Activated T-helper 1 cell treated with anti-CD3 and anti-CD28 coated beads, Interleukin-12 subunit alpha, Interleukin-12 subunit beta, Interleukin-2, Interleukin-4 antibody, amounts not matched to agents 30 ng/mL and 10 ng/mL and 1 ng/mL, durations not matched to agents 14 hours and 24 hours and 36 hours (primary cell): ENCODE measurements at regions not wholly inside any gene's neighbourhood (a gene's known extent, or its start where the extent isn't known, plus 50 kb on each side); places are given as distances from the start of the nearest gene placed in this dataset.

Source experiments
- DNase-seq: peaks from one replicate; pipeline ENCODE4 v3.0.0; 2021; ENCODE audit warnings: low spot score
- H3K27ac Mint-ChIP-seq: one replicate; pipeline ENCODE4 v1.8.0; 2021; ENCODE audit warnings: mild to moderate bottlenecking, mixed read lengths
- H3K27me3 Mint-ChIP-seq: one replicate; pipeline ENCODE4 v1.8.0; 2022; ENCODE audit warnings: mild to moderate bottlenecking, moderate library complexity, mixed read lengths; ENCODE audit not compliant: insufficient read depth
- H3K36me3 Mint-ChIP-seq: one replicate; pipeline ENCODE4 v1.8.0; 2021; ENCODE audit warnings: low read depth, mixed read lengths
- H3K4me1 Mint-ChIP-seq: one replicate; pipeline ENCODE4 v1.8.0; 2021; ENCODE audit warnings: low read depth, mixed read lengths
- H3K4me3 Mint-ChIP-seq: one replicate; pipeline ENCODE4 v1.8.0; 2021; ENCODE audit warnings: mild to moderate bottlenecking, moderate library complexity, mixed read lengths
- H3K9me3 Mint-ChIP-seq: one replicate; pipeline ENCODE4 v1.8.0; 2021; ENCODE audit warnings: mixed read lengths
- intact Hi-C: fragments of 100-400 bp; cut with micrococcal nuclease; formaldehyde crosslinking; loops from one replicate; pipeline ENCODE4 v1.15.1; 2024

DNA sequence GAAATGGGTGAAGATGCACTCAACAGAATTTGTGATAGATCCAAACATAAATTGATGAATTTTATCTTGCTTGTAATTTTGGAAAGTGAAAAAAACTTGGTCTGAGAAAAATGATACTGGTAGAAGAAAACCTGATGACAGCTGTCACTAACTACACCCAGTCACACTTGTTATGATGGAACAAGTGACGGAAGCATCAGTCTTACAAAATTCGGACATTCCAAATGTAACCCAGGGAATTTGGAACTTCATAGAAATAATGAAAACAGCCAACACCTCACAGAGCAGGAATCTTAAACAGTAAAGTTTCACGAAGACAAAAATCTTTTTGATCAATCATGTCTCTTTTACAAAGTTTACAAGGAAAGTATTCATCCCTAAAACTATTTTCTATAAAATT is 123.9 kb downstream of the RIN2 start:
- Mint-ChIP-seq H3K27ac (no peak overlapping the region), H3K9me3 (no peaks in the 10 kb centered on the region), H3K4me3 (no peak overlapping the region), H3K27me3 (peaks cover 5% of the 10 kb centered on the region), H3K36me3 (no peaks in the 10 kb centered on the region), H3K4me1 (no peaks in the 10 kb centered on the region)
- DNase-seq, result no peak
- intact Hi-C loops, result no loop called here

DNA sequence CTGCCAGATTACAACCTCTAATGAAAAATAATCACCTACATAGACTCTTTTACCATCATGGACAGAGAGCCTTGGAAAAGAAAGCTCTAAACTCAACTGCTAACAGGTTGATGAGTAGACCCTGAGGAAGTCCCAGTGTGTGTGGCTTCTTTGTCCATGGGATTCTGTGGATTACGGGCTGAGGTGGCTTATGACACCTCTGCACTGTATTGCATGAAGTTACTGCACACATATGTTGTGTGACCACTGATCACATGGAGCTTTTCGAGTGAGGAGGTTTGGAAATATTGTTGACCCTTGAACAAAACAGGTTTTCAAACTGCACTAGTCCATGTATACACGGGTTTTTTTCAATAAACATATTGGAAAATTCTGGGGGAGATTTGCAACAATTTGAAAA is 124.4 kb downstream of the RIN2 start:
- H3K9me3 Mint-ChIP-seq, result no peaks in the 10 kb centered on the region
- H3K36me3 Mint-ChIP-seq, result no peaks in the 10 kb centered on the region
- DNase-seq, result no peak
- H3K27me3 Mint-ChIP-seq, result peaks cover 5% of the 10 kb centered on the region
- no peaks in the 10 kb centered on the region for H3K4me1 Mint-ChIP-seq
- no peak overlapping the region for H3K4me3 Mint-ChIP-seq
- no peak overlapping the region for H3K27ac Mint-ChIP-seq
- intact Hi-C loops, result no loop called here

- Mint-ChIP-seq H3K27me3 (peaks cover 5% of the 10 kb centered on the region), H3K27ac (no peak overlapping the region), H3K4me3 (no peak overlapping the region), H3K4me1 (no peaks in the 10 kb centered on the region), H3K9me3 (no peaks in the 10 kb centered on the region), H3K36me3 (no peaks in the 10 kb centered on the region)
- intact Hi-C loops, result no loop called here
- DNase-seq, result no peak
Measured at GRCh38 chr20:19883501-19883900, 125.4 kb downstream of the RIN2 start.

DNA sequence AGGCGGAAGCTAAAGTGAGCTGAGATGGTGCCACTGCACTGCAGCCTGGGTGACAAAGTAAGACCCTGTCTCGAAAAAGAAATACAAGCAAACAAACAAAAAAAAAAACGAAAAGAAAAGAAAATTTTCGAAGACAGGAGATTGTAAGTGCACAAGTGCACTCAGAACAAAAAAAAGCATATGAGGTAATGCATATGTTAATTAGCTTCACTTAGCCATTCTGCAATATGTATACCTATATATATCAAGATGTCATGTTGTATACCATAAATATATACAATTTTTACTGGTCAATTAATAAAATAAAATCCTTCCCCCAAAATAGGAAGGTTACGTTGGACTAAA is 127.5 kb downstream of the RIN2 start:
- peaks cover 6% of the 10 kb centered on the region for H3K27me3 Mint-ChIP-seq
- no peaks in the 10 kb centered on the region for H3K4me1 Mint-ChIP-seq
- H3K27ac Mint-ChIP-seq, result no peak overlapping the region
- H3K9me3 Mint-ChIP-seq, result no peaks in the 10 kb centered on the region
- DNase-seq, result no peak
- H3K36me3 Mint-ChIP-seq, result no peaks in the 10 kb centered on the region
- H3K4me3 Mint-ChIP-seq, result no peak overlapping the region
- intact Hi-C loops, result no loop called here

DNA sequence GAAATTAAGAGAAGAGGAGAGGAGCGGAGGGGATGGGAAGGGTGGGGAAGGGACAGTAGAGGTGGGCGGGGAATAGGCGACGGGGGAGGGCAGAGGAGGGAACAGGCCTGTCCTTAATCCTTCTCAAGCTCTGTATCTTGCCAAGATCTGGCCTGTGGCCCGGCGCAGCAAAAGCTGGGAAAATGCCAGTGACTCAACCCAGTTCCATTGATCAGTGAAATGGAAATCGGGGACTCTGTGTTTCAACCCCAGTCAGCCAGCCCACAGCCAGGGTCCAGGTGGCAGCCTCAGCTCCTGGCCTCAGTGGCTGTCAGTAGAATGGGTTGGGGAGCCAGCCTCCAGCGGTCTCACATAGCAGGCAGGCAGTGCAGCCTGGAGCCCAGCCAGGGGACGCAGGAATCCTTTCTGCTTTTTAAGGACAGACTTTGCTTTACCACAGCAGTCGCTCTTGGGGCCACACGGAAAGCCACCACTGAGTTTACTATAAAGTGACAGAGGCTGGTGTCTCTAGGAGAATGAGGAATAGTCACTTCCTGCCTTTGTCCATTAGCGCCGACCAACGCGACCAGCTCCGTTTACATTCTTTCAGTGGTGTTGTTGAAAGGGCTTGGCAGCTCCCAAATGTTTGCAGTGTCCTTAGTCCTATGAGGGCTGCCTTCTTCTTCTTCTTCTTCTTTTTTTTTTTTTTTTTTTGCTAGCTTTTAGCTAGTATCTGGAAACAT is 128.0 kb downstream of the RIN2 start:
- Mint-ChIP-seq H3K27me3 (peaks cover 6% of the 10 kb centered on the region), H3K9me3 (no peaks in the 10 kb centered on the region), H3K36me3 (no peaks in the 10 kb centered on the region), H3K4me1 (no peaks in the 10 kb centered on the region), H3K4me3 (no peak overlapping the region), H3K27ac (no peak overlapping the region)
- intact Hi-C loops, result no loop called here
- DNase-seq, result no peak

DNA sequence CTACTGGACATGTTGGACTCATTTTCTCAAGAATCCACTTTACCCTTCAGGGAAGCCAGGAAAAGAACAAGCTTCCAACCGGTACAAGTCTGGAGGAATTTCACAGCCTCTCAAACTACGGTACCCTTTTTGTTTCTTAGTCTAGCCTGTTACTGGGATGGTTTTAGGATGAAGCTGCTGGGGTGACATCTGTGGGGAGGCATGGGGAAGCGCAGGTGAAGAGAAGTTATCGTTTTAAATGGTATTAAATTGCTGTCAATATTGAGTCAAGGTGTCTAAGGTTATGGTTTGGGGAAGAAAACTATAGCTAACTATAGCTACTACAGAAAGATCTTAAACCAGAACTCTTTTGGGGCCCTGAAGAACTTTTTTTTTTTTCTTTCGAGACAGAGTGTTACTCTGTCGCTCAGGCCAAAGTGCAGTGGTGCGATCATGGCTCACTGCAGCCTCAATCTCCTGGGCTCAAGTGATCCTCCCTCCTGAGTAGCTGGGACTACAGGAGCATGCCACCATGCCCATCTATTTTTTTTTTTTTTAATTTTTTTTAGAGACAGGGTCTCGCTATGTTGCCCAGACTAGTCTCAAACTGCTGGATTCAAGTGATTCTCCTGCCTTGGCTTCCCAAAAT is 128.7 kb downstream of the RIN2 start:
- H3K36me3 Mint-ChIP-seq, result no peaks in the 10 kb centered on the region
- no peak overlapping the region for H3K4me3 Mint-ChIP-seq
- H3K9me3 Mint-ChIP-seq, result no peaks in the 10 kb centered on the region
- no peak for DNase-seq
- H3K4me1 Mint-ChIP-seq, result no peaks in the 10 kb centered on the region
- intact Hi-C loops, result no loop called here
- H3K27ac Mint-ChIP-seq, result no peak overlapping the region
- peaks cover 6% of the 10 kb centered on the region for H3K27me3 Mint-ChIP-seq

DNA sequence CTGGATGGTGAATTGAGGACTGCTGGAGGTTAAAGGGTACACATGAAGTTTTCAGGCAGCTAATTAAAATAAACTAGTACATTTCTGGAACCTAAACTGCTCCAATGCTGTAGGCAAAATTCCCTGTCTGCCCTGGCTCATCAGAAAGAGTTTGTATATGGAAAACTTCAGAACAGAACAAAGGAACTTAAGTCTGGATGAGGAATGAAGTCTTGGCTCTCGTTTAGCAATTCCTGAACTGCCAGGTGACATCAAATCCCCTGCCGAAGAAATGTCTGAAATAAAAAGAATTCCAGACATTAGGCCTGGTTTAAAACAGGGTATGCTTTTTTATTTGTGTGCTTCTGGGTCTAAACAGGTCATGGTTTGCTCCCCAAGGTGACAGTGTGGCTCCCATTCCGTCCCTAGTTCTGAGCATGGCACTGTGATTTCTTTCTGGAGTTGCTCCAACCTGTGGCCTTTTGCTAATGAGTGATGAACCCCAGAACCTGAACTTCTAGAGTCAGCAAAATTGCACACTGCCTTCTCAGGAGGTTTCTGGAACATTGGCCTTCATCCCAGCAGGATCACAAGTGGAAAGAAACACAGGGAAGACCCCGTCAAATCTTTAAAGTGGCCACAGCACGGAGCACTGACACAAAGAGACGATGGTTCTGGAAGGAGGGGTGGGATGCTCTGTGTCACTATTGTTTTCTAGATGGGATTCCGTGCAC is 129.4 kb upstream of the NAA20 start:
- Mint-ChIP-seq H3K36me3 (no peaks in the 10 kb centered on the region), H3K27me3 (peaks cover 6% of the 10 kb centered on the region)
- intact Hi-C loops, result no loop called here

DNA sequence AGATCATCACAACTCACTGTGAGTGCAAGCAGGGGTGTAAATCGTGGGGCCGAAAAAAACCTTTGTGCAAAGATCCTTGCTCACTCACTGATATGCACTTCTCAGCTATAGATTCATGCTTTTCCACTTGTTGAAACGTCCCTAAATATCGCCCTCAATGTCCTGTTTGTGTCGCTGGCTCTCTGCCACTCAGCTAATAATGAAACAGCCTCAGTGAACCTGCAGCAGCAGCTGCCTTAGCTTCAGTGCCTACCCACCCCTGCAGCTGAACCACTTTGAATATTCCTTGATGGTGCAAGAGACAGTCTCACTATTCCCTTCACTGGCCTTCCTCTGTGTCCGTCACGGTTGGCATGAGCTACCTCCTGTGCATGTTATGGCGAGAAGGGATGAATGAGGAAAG is 128.9 kb upstream of the NAA20 start:
- DNase-seq, result no peak
- Mint-ChIP-seq H3K36me3 (no peaks in the 10 kb centered on the region), H3K4me3 (no peak overlapping the region), H3K4me1 (no peaks in the 10 kb centered on the region), H3K27me3 (peaks cover 6% of the 10 kb centered on the region), H3K9me3 (no peaks in the 10 kb centered on the region), H3K27ac (no peak overlapping the region)
- intact Hi-C loops, result no loop called here

More for the DNA sequence above, 129.4 kb upstream of the NAA20 start:
- H3K9me3 Mint-ChIP-seq, result no peaks in the 10 kb centered on the region
- no peak overlapping the region for H3K27ac Mint-ChIP-seq
- H3K4me3 Mint-ChIP-seq, result no peak overlapping the region
- H3K4me1 Mint-ChIP-seq, result no peaks in the 10 kb centered on the region
- no peak for DNase-seq

GRCh38 chr20:19889011-19889953 is 127.9 kb upstream of the NAA20 start:
- Mint-ChIP-seq H3K27me3 (peaks cover 6% of the 10 kb centered on the region), H3K4me1 (no peaks in the 10 kb centered on the region), H3K9me3 (no peaks in the 10 kb centered on the region), H3K4me3 (no peak overlapping the region), H3K27ac (no peak overlapping the region), H3K36me3 (no peaks in the 10 kb centered on the region)
- intact Hi-C loops, result no loop called here
- no peak for DNase-seq

- H3K4me1 Mint-ChIP-seq, result no peaks in the 10 kb centered on the region
- no peak overlapping the region for H3K27ac Mint-ChIP-seq
- DNase-seq, result no peak
- no peak overlapping the region for H3K4me3 Mint-ChIP-seq
- intact Hi-C loops, result no loop called here
- peaks cover 4% of the 10 kb centered on the region for H3K27me3 Mint-ChIP-seq
- no peaks in the 10 kb centered on the region for H3K9me3 Mint-ChIP-seq
- H3K36me3 Mint-ChIP-seq, result no peaks in the 10 kb centered on the region
Measured at GRCh38 chr20:19890445-19891051, 126.6 kb upstream of the NAA20 start.

GRCh38 chr20:19893356-19893755 is 123.8 kb upstream of the NAA20 start:
- DNase-seq, result no peak
- intact Hi-C loops, result no loop called here
- Mint-ChIP-seq H3K36me3 (no peaks in the 10 kb centered on the region), H3K27ac (no peak overlapping the region), H3K9me3 (no peaks in the 10 kb centered on the region), H3K4me1 (no peaks in the 10 kb centered on the region), H3K27me3 (peaks cover 4% of the 10 kb centered on the region), H3K4me3 (no peak overlapping the region)

- H3K36me3 Mint-ChIP-seq, result no peaks in the 10 kb centered on the region
- no peak overlapping the region for H3K4me3 Mint-ChIP-seq
- H3K4me1 Mint-ChIP-seq, result no peaks in the 10 kb centered on the region
- peaks cover 13% of the 10 kb centered on the region for H3K9me3 Mint-ChIP-seq
- H3K27me3 Mint-ChIP-seq, result peaks cover 4% of the 10 kb centered on the region
- intact Hi-C loops, result no loop called here
- no peak overlapping the region for H3K27ac Mint-ChIP-seq
- DNase-seq, result no peak
Measured at GRCh38 chr20:19895761-19896160, 121.4 kb upstream of the NAA20 start.
